ENCODE measurements at regions not wholly inside any gene's neighbourhood (a gene's known extent, or its start where the extent isn't known, plus 50 kb on each side); places are given as distances from the start of the nearest gene placed in this dataset.

DNA sequence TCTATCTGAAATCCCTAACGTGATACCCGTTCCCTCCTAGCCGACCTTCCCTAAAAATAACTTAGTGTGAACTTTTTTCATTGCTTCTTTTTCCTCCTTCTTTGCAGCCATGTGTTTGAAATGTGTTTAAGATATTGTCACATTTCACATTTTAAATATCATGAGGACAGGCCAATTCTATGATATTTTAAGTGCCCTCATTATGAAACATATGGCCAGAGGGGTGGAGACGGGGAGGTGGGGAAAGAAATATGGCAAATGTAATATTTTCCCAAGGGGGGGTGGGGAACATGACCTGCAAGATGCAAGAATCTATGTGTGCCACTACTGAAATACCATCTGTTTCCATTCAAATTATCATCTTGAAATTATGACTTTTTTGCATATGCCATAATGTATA, 1039.2 kb downstream of the AGBL1 start:
- Histone ChIP-seq H3K36me3 (replicated peaks) (no peaks in the 10 kb centered on the region), H3K4me3 (no peak overlapping the region), H3K27me3 (ENCODE audit: low read depth) (no peaks in the 10 kb centered on the region), H3K4me1 (no peaks in the 10 kb centered on the region), H3K9me3 (peaks cover 3% of the 10 kb centered on the region; the same call in 1 of the 2 replicates)
- no peak for DNase-seq (ENCODE audit: low spot score in 2 of 2)
- in situ Hi-C loops (cut with MboI; ENCODE audit: low sequenced_read_pairs): no loop called here

DNA sequence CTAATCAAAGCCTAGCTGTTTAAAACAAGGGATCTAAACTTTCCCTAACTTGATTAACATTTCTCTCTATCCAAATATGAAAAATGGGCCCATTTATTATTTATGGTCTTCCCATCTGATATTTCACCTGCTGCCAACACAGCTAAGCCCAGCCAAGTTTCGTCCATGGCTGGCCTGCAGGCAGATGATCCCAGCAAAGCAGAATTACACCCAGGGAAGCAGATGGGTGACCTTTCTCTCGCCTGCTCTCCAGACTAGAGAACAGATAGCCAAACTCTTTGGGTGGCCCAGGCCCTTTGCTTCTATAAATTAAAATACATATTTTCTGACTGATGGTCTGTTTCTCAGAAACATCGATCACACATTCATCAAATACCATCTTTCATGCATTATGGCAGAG, 1038.8 kb downstream of the AGBL1 start:
- Histone ChIP-seq H3K36me3 (replicated peaks) (no peaks in the 10 kb centered on the region), H3K4me1 (no peaks in the 10 kb centered on the region), H3K4me3 (no peak overlapping the region), H3K9me3 (peaks cover 3% of the 10 kb centered on the region; the same call in 1 of the 2 replicates), H3K27me3 (ENCODE audit: low read depth) (no peaks in the 10 kb centered on the region)
- in situ Hi-C loops (cut with MboI; ENCODE audit: low sequenced_read_pairs): no loop called here
- DNase-seq (ENCODE audit: low spot score in 2 of 2): no peak

DNA sequence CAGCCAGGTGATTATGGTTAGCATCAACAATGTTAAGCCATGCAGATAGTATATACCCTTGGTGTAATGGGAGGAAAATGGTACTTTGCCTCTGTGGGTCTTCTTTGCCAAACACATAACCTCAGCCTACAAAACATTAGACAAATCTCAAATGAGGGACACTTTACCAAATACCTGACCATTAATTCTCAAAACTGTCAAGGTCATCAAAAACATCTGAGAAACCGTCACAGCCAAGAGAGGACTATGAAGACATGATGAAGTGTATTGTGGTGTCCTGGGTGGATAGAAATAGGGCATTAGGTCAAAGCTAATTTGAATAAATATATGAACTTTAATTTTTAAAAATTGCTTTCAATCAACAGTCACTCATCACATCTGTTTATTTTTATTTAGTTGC, 1036.1 kb downstream of the AGBL1 start:
- in situ Hi-C loops (cut with MboI; ENCODE audit: low sequenced_read_pairs): no loop called here
- peaks cover 3% of the 10 kb centered on the region; the same call in 1 of the 2 replicates for H3K9me3 ChIP-seq
- H3K27me3 ChIP-seq (ENCODE audit: low read depth): no peaks in the 10 kb centered on the region
- no peaks in the 10 kb centered on the region for H3K4me1 ChIP-seq
- DNase-seq (ENCODE audit: low spot score in 2 of 2): no peak
- no peaks in the 10 kb centered on the region for H3K36me3 ChIP-seq (replicated peaks)
- no peak overlapping the region for H3K4me3 ChIP-seq

DNA sequence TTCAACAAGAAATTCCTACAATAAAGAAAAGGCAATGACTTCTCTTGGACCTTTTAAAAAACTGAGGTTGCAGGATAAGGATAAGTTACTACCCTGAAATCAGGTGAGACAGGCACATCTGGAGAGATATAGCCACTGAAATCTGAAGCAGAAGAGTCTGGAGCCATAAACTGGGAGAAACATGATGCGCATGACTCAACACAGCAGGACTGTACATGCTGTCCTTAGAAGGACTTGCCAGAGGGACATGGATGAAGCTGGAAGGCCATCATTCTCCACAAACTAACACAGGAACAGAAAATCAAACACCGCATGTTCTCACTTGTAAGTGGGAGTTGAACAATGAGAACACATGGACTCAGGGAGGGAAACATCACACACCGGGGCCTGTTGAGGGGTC, 1020.2 kb downstream of the AGBL1 start:
- no peaks in the 10 kb centered on the region; the same call in 1 of the 2 replicates for H3K9me3 ChIP-seq

DNA sequence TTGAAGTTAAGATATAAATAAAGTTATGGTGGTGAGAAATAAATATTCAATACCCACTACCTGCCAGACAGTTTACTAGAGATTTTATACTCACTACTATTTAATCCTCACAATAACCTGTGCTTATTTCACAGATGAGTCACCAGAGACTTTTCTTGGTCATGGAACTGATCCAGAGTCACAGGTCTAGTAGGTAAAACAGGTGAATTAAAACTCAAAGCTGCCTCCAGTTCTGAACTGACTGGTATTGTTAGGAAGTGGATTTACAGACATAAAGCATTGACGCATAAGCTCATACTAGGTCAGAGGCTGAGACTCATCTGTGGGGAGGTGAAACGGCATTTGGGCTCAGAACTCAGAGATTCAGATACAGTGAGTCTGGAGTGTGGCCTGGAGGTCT, 1009.9 kb downstream of the AGBL1 start:
- Histone ChIP-seq H3K4me1 (no peaks in the 10 kb centered on the region), H3K36me3 (replicated peaks) (no peaks in the 10 kb centered on the region), H3K4me3 (no peak overlapping the region), H3K27me3 (ENCODE audit: low read depth) (no peaks in the 10 kb centered on the region), H3K9me3 (peaks cover 10% of the 10 kb centered on the region; the same call in 1 of the 2 replicates)
- DNase-seq (ENCODE audit: low spot score in 2 of 2): no peak
- in situ Hi-C loops (cut with MboI; ENCODE audit: low sequenced_read_pairs): no loop called here

More for the DNA sequence above, 1020.2 kb downstream of the AGBL1 start:
- Histone ChIP-seq H3K4me3 (no peak overlapping the region), H3K27me3 (ENCODE audit: low read depth) (no peaks in the 10 kb centered on the region), H3K36me3 (replicated peaks) (no peaks in the 10 kb centered on the region), H3K4me1 (no peaks in the 10 kb centered on the region)
- in situ Hi-C loops (cut with MboI; ENCODE audit: low sequenced_read_pairs): no loop called here
- DNase-seq (ENCODE audit: low spot score in 2 of 2): no peak

DNA sequence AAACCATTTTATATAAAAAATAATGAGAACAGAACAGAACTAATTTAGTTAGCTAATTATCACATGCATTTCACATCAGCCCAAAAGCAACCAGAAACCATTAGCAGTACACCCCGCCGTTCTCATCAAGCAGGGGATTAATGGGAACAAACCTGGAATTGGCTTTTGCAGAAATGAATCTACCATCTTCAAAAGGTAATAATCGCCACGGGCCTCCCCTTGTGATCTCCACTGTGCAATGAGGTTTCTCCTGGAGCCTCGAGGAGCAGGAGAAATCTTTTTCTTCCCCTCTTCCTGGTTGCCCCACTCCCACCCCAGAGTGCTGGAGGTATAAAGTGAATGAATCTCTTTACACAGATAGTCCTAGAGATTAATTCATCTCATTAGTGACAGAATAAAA, 1003.5 kb downstream of the AGBL1 start:
- DNase-seq (ENCODE audit: low spot score in 2 of 2): no peak
- no peak overlapping the region for H3K4me3 ChIP-seq
- H3K36me3 ChIP-seq (replicated peaks): no peaks in the 10 kb centered on the region
- in situ Hi-C loops (cut with MboI; ENCODE audit: low sequenced_read_pairs): no loop called here
- H3K27me3 ChIP-seq (ENCODE audit: low read depth): no peaks in the 10 kb centered on the region
- no peaks in the 10 kb centered on the region for H3K4me1 ChIP-seq
- H3K9me3 ChIP-seq: peaks cover 10% of the 10 kb centered on the region; the same call in 1 of the 2 replicates

DNA sequence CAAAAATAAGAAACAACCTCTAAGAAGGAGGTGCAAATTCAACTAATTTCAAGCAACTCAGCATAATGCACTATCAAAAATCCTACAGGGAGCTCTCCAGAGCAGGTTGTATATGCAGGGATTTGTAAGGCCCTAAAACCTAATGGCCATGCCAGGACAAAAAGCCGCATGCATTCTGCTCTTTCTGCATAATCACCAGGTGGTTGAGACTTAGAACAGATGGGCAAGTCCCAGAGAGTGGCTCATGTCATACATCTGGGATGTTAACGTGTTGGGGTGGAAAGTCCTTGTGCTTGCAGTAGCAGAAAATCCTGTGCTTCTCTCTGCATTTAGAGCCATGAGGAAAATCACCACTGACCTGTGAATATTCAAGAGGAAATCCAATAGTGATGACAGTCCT, 1002.9 kb downstream of the AGBL1 start:
- in situ Hi-C loops (cut with MboI; ENCODE audit: low sequenced_read_pairs): no loop called here
- no peaks in the 10 kb centered on the region for H3K4me1 ChIP-seq
- H3K9me3 ChIP-seq: peaks cover 10% of the 10 kb centered on the region; the same call in 1 of the 2 replicates
- H3K36me3 ChIP-seq (replicated peaks): no peaks in the 10 kb centered on the region
- no peaks in the 10 kb centered on the region for H3K27me3 ChIP-seq (ENCODE audit: low read depth)
- no peak overlapping the region for H3K4me3 ChIP-seq
- no peak for DNase-seq (ENCODE audit: low spot score in 2 of 2)

DNA sequence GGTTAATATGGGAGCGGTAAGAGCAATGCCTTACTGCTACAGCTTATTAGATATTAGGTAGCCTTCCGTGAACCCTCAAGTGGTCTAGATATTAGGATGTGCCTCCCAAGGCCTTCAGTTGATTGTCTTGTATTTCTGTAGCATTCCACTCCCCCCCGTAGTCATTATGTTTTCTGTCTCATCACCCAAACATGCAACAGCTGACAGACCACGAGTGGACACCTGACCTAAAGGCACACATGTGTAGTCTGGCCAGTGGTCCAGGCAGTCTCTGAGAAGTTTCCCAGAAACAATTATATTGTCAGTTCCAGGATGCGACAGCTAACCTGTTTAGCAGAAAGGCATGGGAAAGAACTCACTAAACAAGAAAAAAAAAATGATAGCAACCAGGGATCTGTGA, 1000.9 kb downstream of the AGBL1 start:
- Histone ChIP-seq H3K4me1 (no peaks in the 10 kb centered on the region), H3K4me3 (no peak overlapping the region), H3K9me3 (peaks cover 5% of the 10 kb centered on the region; the same call in 1 of the 2 replicates), H3K36me3 (replicated peaks) (no peaks in the 10 kb centered on the region), H3K27me3 (ENCODE audit: low read depth) (no peaks in the 10 kb centered on the region)
- DNase-seq (ENCODE audit: low spot score in 2 of 2): no peak
- in situ Hi-C loops (cut with MboI; ENCODE audit: low sequenced_read_pairs): no loop called here
